Smooth muscle cell (in vitro differentiated cells): ENCODE measurements at regions not wholly inside any gene's neighbourhood (a gene's known extent, or its start where the extent isn't known, plus 50 kb on each side); places are given as distances from the start of the nearest gene placed in this dataset.
"Not testable (repeated sequence)": the region's sequence is repeated elsewhere in the genome, so short reads cannot be mapped to it uniquely, and the experiment has no call there.

ENCODE experiments used
- DNase-seq: peaks from one replicate; lab custom pipeline; 2025; ENCODE audit not compliant: unreplicated experiment; lab: John Stamatoyannopoulos, UW
- H2AFZ ChIP-seq: fragments of 200-600 bp; sonication (generic); 2 replicates; pipeline ENCODE4 v1.6.0; 2016; ENCODE audit warnings: antibody characterized with exemption, low read depth, mild to moderate bottlenecking
- H3F3A ChIP-seq: fragments of 200-600 bp; sonication (generic); 2 replicates; pipeline ENCODE4 v1.6.0; 2017; ENCODE audit warnings: antibody characterized with exemption, low read depth
- H3K27ac ChIP-seq: fragments of 200-600 bp; sonication (generic); 2 replicates; pipeline ENCODE4 v1.5.1; 2016; ENCODE audit warnings: low read depth, mild to moderate bottlenecking
- H3K27me3 ChIP-seq: fragments of 200-600 bp; sonication (generic); 2 replicates; pipeline ENCODE4 v1.6.1; 2016; ENCODE audit warnings: low read depth, mild to moderate bottlenecking
- H3K36me3 ChIP-seq: fragments of 200-600 bp; sonication (generic); 2 replicates; pipeline ENCODE4 v1.5.1; 2016; ENCODE audit warnings: low read depth
- H3K4me1 ChIP-seq: fragments of 200-600 bp; sonication (generic); 2 replicates; pipeline ENCODE4 v1.5.1; 2016; ENCODE audit warnings: low read depth
- H3K4me2 ChIP-seq: fragments of 200-600 bp; sonication (generic); 2 replicates; pipeline ENCODE4 v1.6.0; 2016; ENCODE audit warnings: mild to moderate bottlenecking
- H3K4me3 ChIP-seq: fragments of 200-600 bp; sonication (generic); 2 replicates; pipeline ENCODE4 v1.5.1; 2016; ENCODE audit warnings: mild to moderate bottlenecking
- H3K79me2 ChIP-seq: fragments of 200-600 bp; sonication (generic); 2 replicates; pipeline ENCODE4 v1.6.0; 2016; ENCODE audit warnings: low read depth, mild to moderate bottlenecking
- H3K9ac ChIP-seq: fragments of 200-600 bp; sonication (generic); 2 replicates; pipeline ENCODE4 v1.6.0; 2016; ENCODE audit warnings: low read depth
- H3K9me3 ChIP-seq: fragments of 200-600 bp; sonication (generic); replicated peaks from 2 replicates; pipeline ENCODE4 v1.5.1; 2016; ENCODE audit warnings: low read depth
- H4K20me1 ChIP-seq: fragments of 200-600 bp; sonication (generic); 2 replicates; pipeline ENCODE4 v1.6.0; 2016; ENCODE audit warnings: low read depth
- WGBS: methylation state at CpG from one replicate; pipeline ENCODE4 v1.1.7; 2016; ENCODE audit warnings: low lambda C conversion rate; 5-methylcytosine and 5-hydroxymethylcytosine counted together

GRCh38 chr2:111366641-111367029, 245.9 kb downstream of the BCL2L11 start:
- DNase-seq, H3K4me3 ChIP-seq, H3K27ac ChIP-seq, H2AFZ ChIP-seq, H3K9ac ChIP-seq, H3F3A ChIP-seq, H3K4me1 ChIP-seq, H3K27me3 ChIP-seq, H3K79me2 ChIP-seq, H3K36me3 ChIP-seq, H3K4me2 ChIP-seq, H3K9me3 ChIP-seq: not testable (repeated sequence)
- WGBS = 63% methylated on average over 11 of the region's 14 CpGs
- peaks cover 31% of the 10 kb centered on the region for H4K20me1 ChIP-seq

GRCh38 chr2:111367080-111367479, 246.4 kb downstream of the BCL2L11 start:
- DNase-seq, H3F3A ChIP-seq, H3K4me2 ChIP-seq, H3K27ac ChIP-seq, H3K79me2 ChIP-seq, H2AFZ ChIP-seq, H3K4me3 ChIP-seq, H3K9me3 ChIP-seq, H3K36me3 ChIP-seq, H3K4me1 ChIP-seq, H3K27me3 ChIP-seq, H3K9ac ChIP-seq: not testable (repeated sequence)
- 65% methylated on average over 3 of the region's 3 CpGs for WGBS
- H4K20me1 ChIP-seq = peaks cover 31% of the 10 kb centered on the region

DNA sequence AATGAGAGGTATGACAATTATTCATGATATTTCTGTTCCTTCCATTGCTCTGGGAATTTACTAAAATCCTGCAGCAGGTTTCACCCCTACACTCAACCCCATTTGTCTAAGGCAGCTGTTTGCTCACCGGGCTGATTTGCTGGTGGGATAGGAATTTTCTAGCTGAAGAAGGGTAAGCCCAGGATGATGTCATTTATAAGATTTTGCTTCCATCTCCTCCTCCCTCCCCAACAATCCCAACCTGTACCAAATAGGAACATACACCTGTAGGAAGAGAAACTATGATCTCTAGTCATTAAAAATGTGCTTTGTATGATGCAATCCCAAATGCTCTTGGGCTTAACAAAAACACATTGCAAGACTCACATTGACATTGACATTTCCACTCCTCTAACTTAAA, 247.2 kb downstream of the BCL2L11 start:
- 8% methylated on average over 1 of the region's 1 CpG for WGBS
- peaks cover 37% of the 10 kb centered on the region for H4K20me1 ChIP-seq
- not testable (repeated sequence) for H3F3A ChIP-seq, DNase-seq, H3K27ac ChIP-seq, H3K79me2 ChIP-seq, H3K9me3 ChIP-seq, H3K4me2 ChIP-seq, H3K4me1 ChIP-seq, H3K9ac ChIP-seq, H3K4me3 ChIP-seq, H3K27me3 ChIP-seq, H2AFZ ChIP-seq, H3K36me3 ChIP-seq

DNA sequence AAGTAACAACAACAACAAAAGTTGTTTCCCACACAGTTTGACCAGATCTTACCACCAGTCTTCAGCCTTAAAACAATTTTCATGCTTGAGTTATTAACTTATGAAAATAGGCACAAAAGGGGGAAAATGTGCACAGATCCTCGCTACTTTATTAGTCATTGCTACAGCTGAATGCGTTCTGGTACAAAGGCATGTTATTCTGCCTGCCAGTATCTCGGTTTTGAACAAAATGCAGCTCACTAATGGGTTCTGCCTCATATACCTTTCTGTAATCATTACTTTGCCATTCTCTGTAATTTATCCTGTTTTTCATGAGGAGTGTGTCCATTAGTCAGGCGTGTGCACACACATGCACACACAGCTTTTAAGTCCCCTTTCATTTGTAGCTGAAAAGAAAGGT, 247.6 kb downstream of the BCL2L11 start:
- peaks cover 38% of the 10 kb centered on the region for H4K20me1 ChIP-seq
- not testable (repeated sequence) for H3K4me3 ChIP-seq, H3K36me3 ChIP-seq, H3K4me2 ChIP-seq, H3K4me1 ChIP-seq, DNase-seq, H3F3A ChIP-seq, H3K9me3 ChIP-seq, H3K9ac ChIP-seq, H3K27ac ChIP-seq, H2AFZ ChIP-seq, H3K27me3 ChIP-seq, H3K79me2 ChIP-seq
- no CpG with 5 or more reads among the region's 4 CpGs for WGBS

DNA sequence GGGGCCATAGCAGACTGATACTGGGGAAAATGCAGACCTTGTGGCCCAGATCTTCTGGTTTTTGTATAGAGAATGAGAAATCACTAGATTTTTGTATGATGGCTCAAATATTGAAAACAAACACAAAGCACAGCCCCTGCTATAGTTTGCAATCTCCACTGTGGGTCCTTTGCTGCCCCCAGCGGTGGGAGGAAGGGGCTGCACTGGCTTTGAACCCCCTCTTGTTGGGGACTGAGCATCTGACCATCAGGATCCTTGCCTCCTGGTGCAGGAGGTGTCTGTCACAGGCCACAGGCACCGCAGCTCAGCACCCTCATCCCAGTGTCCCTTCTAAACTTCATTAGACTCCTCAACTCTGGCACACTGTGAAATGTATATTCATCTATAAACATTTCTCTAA, 252.3 kb downstream of the BCL2L11 start:
- not testable (repeated sequence) for H3K27me3 ChIP-seq, H3K4me1 ChIP-seq, H3K9ac ChIP-seq, H3K27ac ChIP-seq, DNase-seq, H3K4me2 ChIP-seq, H3F3A ChIP-seq, H3K36me3 ChIP-seq, H3K9me3 ChIP-seq, H2AFZ ChIP-seq, H3K79me2 ChIP-seq, H3K4me3 ChIP-seq
- H4K20me1 ChIP-seq = peaks cover 23% of the 10 kb centered on the region
- WGBS = no CpG with 5 or more reads among the region's 2 CpGs

DNA sequence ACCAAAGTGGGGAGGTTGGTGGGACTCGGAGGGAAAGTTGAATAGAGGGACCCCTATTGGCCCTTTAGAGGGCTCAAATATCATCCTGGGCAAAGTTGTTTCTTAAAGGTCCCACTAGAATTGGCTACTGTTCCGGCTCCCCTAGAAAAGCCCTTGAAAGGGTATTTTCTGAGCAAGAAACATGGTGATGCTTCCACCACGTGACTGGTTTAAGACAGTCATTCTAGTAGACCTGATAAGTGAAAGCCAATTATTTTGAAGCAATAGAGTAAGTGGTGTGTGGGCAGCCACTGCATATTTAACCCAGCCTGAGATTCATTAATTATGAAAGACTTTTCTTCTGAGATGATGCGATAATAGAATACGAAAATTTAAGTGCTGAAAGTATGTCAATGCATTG, 253.3 kb downstream of the BCL2L11 start:
- H3K9me3 ChIP-seq, H3F3A ChIP-seq, DNase-seq, H3K4me3 ChIP-seq, H3K4me1 ChIP-seq, H2AFZ ChIP-seq, H3K9ac ChIP-seq, H3K79me2 ChIP-seq, H3K27ac ChIP-seq, H3K4me2 ChIP-seq, H3K36me3 ChIP-seq, H3K27me3 ChIP-seq: not testable (repeated sequence)
- H4K20me1 ChIP-seq = peaks cover 23% of the 10 kb centered on the region
- 87% methylated on average over 5 of the region's 5 CpGs for WGBS

DNA sequence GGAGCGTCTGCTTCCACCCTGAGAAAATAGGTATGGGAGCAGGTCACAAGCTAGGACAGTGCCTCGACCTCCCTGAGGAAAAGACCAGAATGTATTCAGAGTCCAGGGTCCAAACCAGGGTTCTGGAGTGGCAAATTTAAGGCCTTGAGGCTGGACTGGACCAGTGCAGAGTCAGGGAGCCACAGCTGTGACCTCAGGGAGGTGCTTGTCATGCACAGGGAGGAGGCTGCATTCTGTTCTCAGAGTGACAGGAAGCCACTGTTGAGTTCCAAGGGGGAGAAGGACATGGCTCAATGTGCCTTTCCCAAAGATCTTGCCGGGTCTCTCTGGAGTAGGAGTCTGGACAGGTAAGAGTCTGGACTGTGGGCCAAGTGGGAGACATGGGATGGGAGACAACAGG, 254.0 kb downstream of the BCL2L11 start:
- H4K20me1 ChIP-seq = peaks cover 17% of the 10 kb centered on the region
- H2AFZ ChIP-seq, H3K4me3 ChIP-seq, DNase-seq, H3K36me3 ChIP-seq, H3K27me3 ChIP-seq, H3K79me2 ChIP-seq, H3K9me3 ChIP-seq, H3K9ac ChIP-seq, H3K27ac ChIP-seq, H3K4me1 ChIP-seq, H3F3A ChIP-seq, H3K4me2 ChIP-seq: not testable (repeated sequence)
- 95% methylated on average over 1 of the region's 3 CpGs for WGBS

DNA sequence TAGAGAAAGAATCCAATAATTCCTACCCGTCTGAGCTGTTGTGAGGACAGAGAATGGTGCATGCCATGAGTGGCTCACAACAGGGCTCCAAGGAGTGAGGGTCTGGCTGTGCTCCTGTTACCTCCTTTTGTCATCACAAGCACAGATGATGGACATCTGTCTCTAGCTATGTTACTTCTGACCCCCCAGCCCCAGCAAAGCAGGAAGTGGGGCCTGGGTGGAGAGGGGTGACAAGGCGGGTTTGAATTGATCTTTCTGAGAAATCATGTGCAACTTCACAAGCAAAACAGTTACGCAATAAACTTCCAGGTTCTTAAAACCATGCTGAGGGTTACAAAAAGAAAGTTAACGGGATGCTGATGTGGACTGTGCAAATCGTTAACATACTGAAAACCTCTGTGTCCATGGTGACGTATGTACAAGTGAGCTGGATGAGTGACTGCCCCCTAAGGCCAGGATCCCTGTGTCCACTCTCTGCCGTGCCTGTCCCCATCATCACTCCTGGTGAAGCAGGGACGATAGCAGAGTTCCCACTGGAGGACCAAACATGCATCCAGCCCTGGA, 254.7 kb downstream of the BCL2L11 start:
- H3K9me3 ChIP-seq, H3K4me2 ChIP-seq, H3K9ac ChIP-seq, H3F3A ChIP-seq, DNase-seq, H3K79me2 ChIP-seq, H2AFZ ChIP-seq, H3K27me3 ChIP-seq, H3K36me3 ChIP-seq, H3K4me3 ChIP-seq, H3K4me1 ChIP-seq, H3K27ac ChIP-seq: not testable (repeated sequence)
- peaks cover 15% of the 10 kb centered on the region for H4K20me1 ChIP-seq
- 91% methylated on average over 8 of the region's 8 CpGs for WGBS
